ENCODE measurements at regions not wholly inside any gene's neighbourhood (a gene's known extent, or its start where the extent isn't known, plus 50 kb on each side); places are given as distances from the start of the nearest gene placed in this dataset.

DNA sequence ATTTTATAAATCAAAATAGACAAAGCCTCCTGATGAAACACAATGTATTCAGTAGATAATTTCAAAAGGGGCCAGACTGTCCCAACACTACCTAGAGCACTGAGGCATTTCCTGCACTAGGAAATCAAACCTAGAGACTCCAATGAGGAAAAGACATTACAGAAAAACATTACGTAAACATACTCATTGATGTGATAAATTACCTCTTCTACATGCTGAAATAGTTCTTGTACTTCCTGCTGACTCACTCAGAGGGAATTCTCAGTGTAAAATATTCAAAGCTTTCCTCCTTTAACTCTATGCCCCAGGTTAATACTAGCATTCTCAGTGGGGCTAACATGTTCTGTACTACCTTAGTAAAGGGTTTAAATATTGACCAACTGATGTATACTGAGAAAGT lies 178.0 kb downstream of the ESM1 start (continued):
- TF ChIP-seq, protein P1, sequence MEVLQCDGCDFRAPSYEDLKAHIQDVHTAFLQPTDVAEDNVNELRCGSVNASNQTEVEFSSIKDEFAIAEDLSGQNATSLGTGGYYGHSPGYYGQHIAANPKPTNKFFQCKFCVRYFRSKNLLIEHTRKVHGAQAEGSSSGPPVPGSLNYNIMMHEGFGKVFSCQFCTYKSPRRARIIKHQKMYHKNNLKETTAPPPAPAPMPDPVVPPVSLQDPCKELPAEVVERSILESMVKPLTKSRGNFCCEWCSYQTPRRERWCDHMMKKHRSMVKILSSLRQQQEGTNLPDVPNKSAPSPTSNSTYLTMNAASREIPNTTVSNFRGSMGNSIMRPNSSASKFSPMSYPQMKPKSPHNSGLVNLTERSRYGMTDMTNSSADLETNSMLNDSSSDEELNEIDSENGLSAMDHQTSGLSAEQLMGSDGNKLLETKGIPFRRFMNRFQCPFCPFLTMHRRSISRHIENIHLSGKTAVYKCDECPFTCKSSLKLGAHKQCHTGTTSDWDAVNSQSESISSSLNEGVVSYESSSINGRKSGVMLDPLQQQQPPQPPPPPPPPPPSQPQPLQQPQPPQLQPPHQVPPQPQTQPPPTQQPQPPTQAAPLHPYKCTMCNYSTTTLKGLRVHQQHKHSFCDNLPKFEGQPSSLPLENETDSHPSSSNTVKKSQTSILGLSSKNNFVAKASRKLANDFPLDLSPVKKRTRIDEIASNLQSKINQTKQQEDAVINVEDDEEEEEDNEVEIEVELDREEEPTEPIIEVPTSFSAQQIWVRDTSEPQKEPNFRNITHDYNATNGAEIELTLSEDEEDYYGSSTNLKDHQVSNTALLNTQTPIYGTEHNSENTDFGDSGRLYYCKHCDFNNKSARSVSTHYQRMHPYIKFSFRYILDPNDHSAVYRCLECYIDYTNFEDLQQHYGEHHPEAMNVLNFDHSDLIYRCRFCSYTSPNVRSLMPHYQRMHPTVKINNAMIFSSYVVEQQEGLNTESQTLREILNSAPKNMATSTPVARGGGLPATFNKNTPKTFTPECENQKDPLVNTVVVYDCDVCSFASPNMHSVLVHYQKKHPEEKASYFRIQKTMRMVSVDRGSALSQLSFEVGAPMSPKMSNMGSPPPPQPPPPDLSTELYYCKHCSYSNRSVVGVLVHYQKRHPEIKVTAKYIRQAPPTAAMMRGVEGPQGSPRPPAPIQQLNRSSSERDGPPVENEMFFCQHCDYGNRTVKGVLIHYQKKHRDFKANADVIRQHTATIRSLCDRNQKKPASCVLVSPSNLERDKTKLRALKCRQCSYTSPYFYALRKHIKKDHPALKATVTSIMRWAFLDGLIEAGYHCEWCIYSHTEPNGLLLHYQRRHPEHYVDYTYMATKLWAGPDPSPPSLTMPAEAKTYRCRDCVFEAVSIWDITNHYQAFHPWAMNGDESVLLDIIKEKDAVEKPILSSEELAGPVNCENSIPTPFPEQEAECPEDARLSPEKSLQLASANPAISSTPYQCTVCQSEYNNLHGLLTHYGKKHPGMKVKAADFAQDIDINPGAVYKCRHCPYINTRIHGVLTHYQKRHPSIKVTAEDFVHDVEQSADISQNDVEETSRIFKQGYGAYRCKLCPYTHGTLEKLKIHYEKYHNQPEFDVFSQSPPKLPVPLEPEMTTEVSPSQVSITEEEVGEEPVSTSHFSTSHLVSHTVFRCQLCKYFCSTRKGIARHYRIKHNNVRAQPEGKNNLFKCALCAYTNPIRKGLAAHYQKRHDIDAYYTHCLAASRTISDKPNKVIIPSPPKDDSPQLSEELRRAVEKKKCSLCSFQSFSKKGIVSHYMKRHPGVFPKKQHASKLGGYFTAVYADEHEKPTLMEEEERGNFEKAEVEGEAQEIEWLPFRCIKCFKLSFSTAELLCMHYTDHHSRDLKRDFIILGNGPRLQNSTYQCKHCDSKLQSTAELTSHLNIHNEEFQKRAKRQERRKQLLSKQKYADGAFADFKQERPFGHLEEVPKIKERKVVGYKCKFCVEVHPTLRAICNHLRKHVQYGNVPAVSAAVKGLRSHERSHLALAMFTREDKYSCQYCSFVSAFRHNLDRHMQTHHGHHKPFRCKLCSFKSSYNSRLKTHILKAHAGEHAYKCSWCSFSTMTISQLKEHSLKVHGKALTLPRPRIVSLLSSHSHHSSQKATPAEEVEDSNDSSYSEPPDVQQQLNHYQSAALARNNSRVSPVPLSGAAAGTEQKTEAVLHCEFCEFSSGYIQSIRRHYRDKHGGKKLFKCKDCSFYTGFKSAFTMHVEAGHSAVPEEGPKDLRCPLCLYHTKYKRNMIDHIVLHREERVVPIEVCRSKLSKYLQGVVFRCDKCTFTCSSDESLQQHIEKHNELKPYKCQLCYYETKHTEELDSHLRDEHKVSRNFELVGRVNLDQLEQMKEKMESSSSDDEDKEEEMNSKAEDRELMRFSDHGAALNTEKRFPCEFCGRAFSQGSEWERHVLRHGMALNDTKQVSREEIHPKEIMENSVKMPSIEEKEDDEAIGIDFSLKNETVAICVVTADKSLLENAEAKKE (CRISPR knock-in tag; IDR thresholded peaks at IDR 0.05) = no peak
- TF ChIP-seq ZNF114 (CRISPR knock-in tag; IDR thresholded peaks at IDR 0.05) = no peak
- no peak for TF ChIP-seq STAT1 (IDR thresholded peaks at IDR 0.05; ENCODE audit: unreplicated experiment)
- TF ChIP-seq JUNB (IDR thresholded peaks at IDR 0.05; ENCODE audit: unreplicated experiment) = no peak
- TF ChIP-seq ZNF331 (CRISPR knock-in tag; IDR thresholded peaks at IDR 0.05; ENCODE audit: low read depth) = no peak
- TF ChIP-seq, protein P2, sequence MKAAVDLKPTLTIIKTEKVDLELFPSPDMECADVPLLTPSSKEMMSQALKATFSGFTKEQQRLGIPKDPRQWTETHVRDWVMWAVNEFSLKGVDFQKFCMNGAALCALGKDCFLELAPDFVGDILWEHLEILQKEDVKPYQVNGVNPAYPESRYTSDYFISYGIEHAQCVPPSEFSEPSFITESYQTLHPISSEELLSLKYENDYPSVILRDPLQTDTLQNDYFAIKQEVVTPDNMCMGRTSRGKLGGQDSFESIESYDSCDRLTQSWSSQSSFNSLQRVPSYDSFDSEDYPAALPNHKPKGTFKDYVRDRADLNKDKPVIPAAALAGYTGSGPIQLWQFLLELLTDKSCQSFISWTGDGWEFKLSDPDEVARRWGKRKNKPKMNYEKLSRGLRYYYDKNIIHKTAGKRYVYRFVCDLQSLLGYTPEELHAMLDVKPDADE (IDR thresholded peaks at IDR 0.05) = no peak

DNA sequence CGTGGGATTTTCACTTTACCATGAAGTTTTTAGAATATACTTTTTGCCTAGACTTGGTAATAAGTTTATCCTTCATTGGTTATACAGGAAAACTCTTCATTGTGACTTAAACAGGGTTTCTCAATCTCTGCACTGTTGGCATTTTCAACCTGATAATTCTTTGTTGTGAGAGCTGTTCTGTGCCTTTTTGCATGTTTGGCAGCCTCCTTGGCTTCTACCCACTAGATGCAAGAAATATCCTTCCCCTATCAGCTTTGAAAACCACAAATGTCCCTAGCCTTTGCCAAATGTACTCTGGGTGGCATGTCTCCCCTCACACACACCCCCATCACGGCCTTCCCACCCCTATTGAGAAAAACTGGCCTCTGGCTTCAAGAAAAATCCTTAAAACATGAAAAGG lies 180.9 kb downstream of the ESM1 start:
- Histone ChIP-seq H3K27me3 (ENCODE audit: insufficient read depth) (no peaks in the 10 kb centered on the region), H4K20me1 (replicated peaks; ENCODE audit: insufficient read depth) (no peaks in the 10 kb centered on the region), H3K4me3 (no peak overlapping the region), H3K4me1 (ENCODE audit: insufficient read depth) (no peaks in the 10 kb centered on the region), H3F3A (replicated peaks; ENCODE audit: low read depth) (no peaks in the 10 kb centered on the region), H3K36me3 (ENCODE audit: insufficient read depth) (no peaks in the 10 kb centered on the region), H3K79me2 (replicated peaks; ENCODE audit: insufficient read depth) (no peaks in the 10 kb centered on the region), H3K9me2 (ENCODE audit: insufficient read depth) (0 out of 2 replicates have a peak, but pooled peaks cover 4% of the 10 kb centered on the region), H3K4me2 (no peak overlapping the region), H3K27ac (ENCODE audit: low read depth) (no peak overlapping the region), H2AFZ (no peak overlapping the region)
- DNase-seq (ENCODE audit: low spot score) = no peak
- no peak overlapping the region for H3K27ac Mint-ChIP-seq
- H3K4me3 Mint-ChIP-seq = no peak overlapping the region
- H3K27me3 Mint-ChIP-seq (ENCODE audit: insufficient read depth, low read depth, poor library complexity) = peaks cover 4% of the 10 kb centered on the region
- ATAC-seq = no peak
- H3K4me1 Mint-ChIP-seq = peaks cover 2% of the 10 kb centered on the region; the same call in 1 of the 3 replicates
- peaks cover 23% of the 10 kb centered on the region for H3K9me3 Mint-ChIP-seq
- H3K36me3 Mint-ChIP-seq (ENCODE audit: low read depth) = peaks cover 20% of the 10 kb centered on the region
- TF ChIP-seq EZH2 (IDR thresholded peaks at IDR 0.05; ENCODE audit: low read depth, unreplicated experiment) (no peak), STAT1 (IDR thresholded peaks at IDR 0.05; ENCODE audit: unreplicated experiment) (no peak), POLR2AphosphoS5 (IDR thresholded peaks at IDR 0.05; ENCODE audit: low read depth) (no peak), ZNF331 (CRISPR knock-in tag; IDR thresholded peaks at IDR 0.05; ENCODE audit: low read depth) (no peak), ZNF114 (CRISPR knock-in tag; IDR thresholded peaks at IDR 0.05) (no peak)
- TF ChIP-seq, protein P1 (CRISPR knock-in tag; IDR thresholded peaks at IDR 0.05) = no peak

Measured in GM23338 (cell line).